NCI-H774 (cell line): ENCODE measurements at regions not wholly inside any gene's neighbourhood (a gene's known extent, or its start where the extent isn't known, plus 50 kb on each side); places are given as distances from the start of the nearest gene placed in this dataset.
A peak's percentile ranks its signal among the peaks of the same experiment; 100 is the strongest.

Source experiments
- DNase-seq: peaks from one replicate; lab custom pipeline; 2025; lab: John Stamatoyannopoulos, UW

- DNase-seq = no peak
These were observed 173.8 kb downstream of the RPLP1 start for GRCh38 chr15:69626095-69627066.

- DNase-seq = no peak
These were observed 175.0 kb downstream of the RPLP1 start for GRCh38 chr15:69627548-69628158.

GRCh38 chr15:69628256-69629093 is 175.9 kb downstream of the RPLP1 start:
- peak; percentile 4 for DNase-seq

- no peak for DNase-seq
These were observed 177.1 kb downstream of the RPLP1 start for GRCh38 chr15:69629631-69630161.

GRCh38 chr15:69631005-69631404 is 178.4 kb downstream of the RPLP1 start:
- no peak for DNase-seq

- DNase-seq = no peak
These were observed 179.4 kb downstream of the RPLP1 start for GRCh38 chr15:69631978-69632377.

- no peak for DNase-seq
These were observed 182.2 kb downstream of the RPLP1 start for GRCh38 chr15:69634860-69635259.

- DNase-seq = no peak
These were observed 183.7 kb downstream of the RPLP1 start for GRCh38 chr15:69636169-69636915.

GRCh38 chr15:69637818-69638217 is 185.2 kb downstream of the RPLP1 start:
- no peak for DNase-seq

- no peak for DNase-seq
These were observed 190.9 kb downstream of the RPLP1 start for GRCh38 chr15:69643476-69643875.

GRCh38 chr15:69643971-69644370 is 191.4 kb downstream of the RPLP1 start:
- DNase-seq = no peak

GRCh38 chr15:69644876-69645275 is 192.3 kb downstream of the RPLP1 start:
- no peak for DNase-seq

- no peak for DNase-seq
These were observed 194.5 kb downstream of the RPLP1 start for GRCh38 chr15:69647142-69647513.

- no peak for DNase-seq
These were observed 195.6 kb downstream of the RPLP1 start for GRCh38 chr15:69648212-69648611.

GRCh38 chr15:69648775-69649735 is 196.4 kb downstream of the RPLP1 start:
- DNase-seq = no peak

- DNase-seq = no peak
These were observed 199.7 kb downstream of the RPLP1 start for GRCh38 chr15:69652293-69652692.

GRCh38 chr15:69652751-69653305 is 200.2 kb downstream of the RPLP1 start:
- DNase-seq = no peak

- no peak for DNase-seq
These were observed 200.7 kb downstream of the RPLP1 start for GRCh38 chr15:69653306-69653705.

- DNase-seq = no peak
These were observed 201.2 kb downstream of the RPLP1 start for GRCh38 chr15:69653846-69654245.
